ENCODE measurements at regions not wholly inside any gene's neighbourhood (a gene's known extent, or its start where the extent isn't known, plus 50 kb on each side); places are given as distances from the start of the nearest gene placed in this dataset.

GRCh38 chr2:67725731-67726130, 328.6 kb downstream of the ETAA1 start:
- Histone ChIP-seq H3K36me3 (replicated peaks in 1 of 2; ENCODE audit: control insufficient read depth in 2 of 2, insufficient read depth in 2 of 2, low read length in 2 of 2) (no peaks in the 10 kb centered on the region), H2BK12ac (ENCODE audit: low read length) (no peak overlapping the region), H3K23ac (ENCODE audit: low read depth, low read length, poor library complexity) (no peak overlapping the region), H3K9ac (ENCODE audit: low read depth, low read length, poor library complexity) (no peak overlapping the region), H3K18ac (ENCODE audit: low read length) (no peak overlapping the region), H3K14ac (ENCODE audit: low read length) (no peak overlapping the region), H3K4me1 (ENCODE audit: control insufficient read depth in 2 of 2, insufficient read depth in 1 of 2, low read depth in 1 of 2, low read length in 2 of 2) (peaks cover 0 to 15% of the 10 kb centered on the region in 2 donors), H3K4me3 (ENCODE audit: low read length in 2 of 2) (no peak overlapping the region), H3K4me2 (ENCODE audit: insufficient read depth, low read length, poor library complexity, severe bottlenecking) (no peak overlapping the region), H3K27ac (replicated peaks; ENCODE audit: low read length) (no peak overlapping the region), H4K91ac (ENCODE audit: low read depth, low read length, poor library complexity) (no peak overlapping the region), H2AK5ac (ENCODE audit: low read depth, low read length) (no peak overlapping the region), H3K4ac (ENCODE audit: low read length) (no peak overlapping the region), H2BK5ac (ENCODE audit: low read length) (no peak overlapping the region), H3K27me3 (ENCODE audit: control insufficient read depth in 3 of 3, insufficient read depth in 3 of 3, low read depth in 1 of 3, low read length in 3 of 3) (no peaks in the 10 kb centered on the region), H2BK120ac (ENCODE audit: low read depth, low read length) (no peak overlapping the region), H3K79me1 (ENCODE audit: low read depth, low read length) (no peaks in the 10 kb centered on the region), H2AFZ (ENCODE audit: low read length) (no peak overlapping the region), H2BK15ac (ENCODE audit: low read length) (no peak overlapping the region), H4K8ac (ENCODE audit: low read depth, low read length) (no peak overlapping the region), H3K9me3 (replicated peaks in 1 of 2; ENCODE audit: control insufficient read depth in 2 of 2, insufficient read depth in 1 of 2, low read depth in 1 of 2, low read length in 2 of 2) (no peaks in the 10 kb centered on the region)
- no CpG with 5 or more reads among the region's 1 CpG for whole genome bisulfite sequencing, 2 donors (ENCODE audit: extremely low coverage in 2 of 2, insufficient read length in 2 of 2, insufficient replicate concordance in 1 of 2)
- DNase-seq (ENCODE audit: low spot score) = no peak

- Histone ChIP-seq H2BK120ac (ENCODE audit: low read depth, low read length) (no peak overlapping the region), H2AFZ (ENCODE audit: low read length) (no peak overlapping the region), H3K4me3 (ENCODE audit: low read length in 2 of 2) (no peak overlapping the region), H3K4me2 (ENCODE audit: insufficient read depth, low read length, poor library complexity, severe bottlenecking) (no peak overlapping the region), H2AK5ac (ENCODE audit: low read depth, low read length) (no peak overlapping the region), H3K18ac (ENCODE audit: low read length) (no peak overlapping the region), H3K14ac (ENCODE audit: low read length) (no peak overlapping the region), H3K79me1 (ENCODE audit: low read depth, low read length) (no peaks in the 10 kb centered on the region), H3K27ac (replicated peaks; ENCODE audit: low read length) (no peak overlapping the region), H3K27me3 (ENCODE audit: control insufficient read depth in 3 of 3, insufficient read depth in 3 of 3, low read depth in 1 of 3, low read length in 3 of 3) (no peaks in the 10 kb centered on the region), H3K4me1 (ENCODE audit: control insufficient read depth in 2 of 2, insufficient read depth in 1 of 2, low read depth in 1 of 2, low read length in 2 of 2) (peaks cover 0 to 15% of the 10 kb centered on the region in 2 donors), H3K4ac (ENCODE audit: low read length) (no peak overlapping the region), H4K91ac (ENCODE audit: low read depth, low read length, poor library complexity) (no peak overlapping the region), H2BK12ac (ENCODE audit: low read length) (no peak overlapping the region), H3K9me3 (replicated peaks in 1 of 2; ENCODE audit: control insufficient read depth in 2 of 2, insufficient read depth in 1 of 2, low read depth in 1 of 2, low read length in 2 of 2) (no peaks in the 10 kb centered on the region), H2BK15ac (ENCODE audit: low read length) (no peak overlapping the region), H3K9ac (ENCODE audit: low read depth, low read length, poor library complexity) (no peak overlapping the region), H2BK5ac (ENCODE audit: low read length) (no peak overlapping the region), H4K8ac (ENCODE audit: low read depth, low read length) (no peak overlapping the region), H3K23ac (ENCODE audit: low read depth, low read length, poor library complexity) (no peak overlapping the region), H3K36me3 (replicated peaks in 1 of 2; ENCODE audit: control insufficient read depth in 2 of 2, insufficient read depth in 2 of 2, low read length in 2 of 2) (no peaks in the 10 kb centered on the region)
- WGBS, 2 donors (ENCODE audit: extremely low coverage in 2 of 2, insufficient read length in 2 of 2, insufficient replicate concordance in 1 of 2) = no CpG with 5 or more reads among the region's 4 CpGs
- DNase-seq (ENCODE audit: low spot score) = no peak
These were observed 329.3 kb downstream of the ETAA1 start for GRCh38 chr2:67726416-67726815.

- Histone ChIP-seq H4K91ac (ENCODE audit: low read depth, low read length, poor library complexity) (no peak overlapping the region), H3K14ac (ENCODE audit: low read length) (no peak overlapping the region)
These were observed 330.0 kb downstream of the ETAA1 start for GRCh38 chr2:67727131-67727530.

GRCh38 chr2:67727623-67728022, 330.5 kb downstream of the ETAA1 start:
- Histone ChIP-seq H4K8ac (ENCODE audit: low read depth, low read length) (no peak overlapping the region), H3K18ac (ENCODE audit: low read length) (no peak overlapping the region), H3K79me1 (ENCODE audit: low read depth, low read length) (no peaks in the 10 kb centered on the region), H2BK120ac (ENCODE audit: low read depth, low read length) (no peak overlapping the region), H3K27ac (replicated peaks; ENCODE audit: low read length) (no peak overlapping the region), H3K9me3 (replicated peaks in 1 of 2; ENCODE audit: control insufficient read depth in 2 of 2, insufficient read depth in 1 of 2, low read depth in 1 of 2, low read length in 2 of 2) (no peaks in the 10 kb centered on the region), H3K4ac (ENCODE audit: low read length) (no peak overlapping the region), H3K36me3 (replicated peaks in 1 of 2; ENCODE audit: control insufficient read depth in 2 of 2, insufficient read depth in 2 of 2, low read length in 2 of 2) (no peaks in the 10 kb centered on the region), H2BK15ac (ENCODE audit: low read length) (no peak overlapping the region), H2BK12ac (ENCODE audit: low read length) (no peak overlapping the region), H3K4me2 (ENCODE audit: insufficient read depth, low read length, poor library complexity, severe bottlenecking) (no peak overlapping the region), H3K23ac (ENCODE audit: low read depth, low read length, poor library complexity) (no peak overlapping the region), H2AK5ac (ENCODE audit: low read depth, low read length) (no peak overlapping the region), H2BK5ac (ENCODE audit: low read length) (no peak overlapping the region), H2AFZ (ENCODE audit: low read length) (no peak overlapping the region), H3K27me3 (ENCODE audit: control insufficient read depth in 3 of 3, insufficient read depth in 3 of 3, low read depth in 1 of 3, low read length in 3 of 3) (no peaks in the 10 kb centered on the region), H3K4me1 (ENCODE audit: control insufficient read depth in 2 of 2, insufficient read depth in 1 of 2, low read depth in 1 of 2, low read length in 2 of 2) (peaks cover 0 to 15% of the 10 kb centered on the region in 2 donors), H3K9ac (ENCODE audit: low read depth, low read length, poor library complexity) (no peak overlapping the region), H3K14ac (ENCODE audit: low read length) (no peak overlapping the region), H3K4me3 (ENCODE audit: low read length in 2 of 2) (no peak overlapping the region), H4K91ac (ENCODE audit: low read depth, low read length, poor library complexity) (no peak overlapping the region)
- DNase-seq (ENCODE audit: low spot score) = no peak
- no CpG with 5 or more reads among the region's 4 CpGs for WGBS, 2 donors (ENCODE audit: extremely low coverage in 2 of 2, insufficient read length in 2 of 2, insufficient replicate concordance in 1 of 2)

More at GRCh38 chr2:67727131-67727530, 330.0 kb downstream of the ETAA1 start:
- Histone ChIP-seq H2AFZ (ENCODE audit: low read length) (no peak overlapping the region), H3K18ac (ENCODE audit: low read length) (no peak overlapping the region), H3K27me3 (ENCODE audit: control insufficient read depth in 3 of 3, insufficient read depth in 3 of 3, low read depth in 1 of 3, low read length in 3 of 3) (no peaks in the 10 kb centered on the region), H3K4me1 (ENCODE audit: control insufficient read depth in 2 of 2, insufficient read depth in 1 of 2, low read depth in 1 of 2, low read length in 2 of 2) (peaks cover 0 to 15% of the 10 kb centered on the region in 2 donors), H3K27ac (replicated peaks; ENCODE audit: low read length) (no peak overlapping the region), H2BK12ac (ENCODE audit: low read length) (no peak overlapping the region), H4K8ac (ENCODE audit: low read depth, low read length) (no peak overlapping the region), H2AK5ac (ENCODE audit: low read depth, low read length) (no peak overlapping the region), H2BK120ac (ENCODE audit: low read depth, low read length) (no peak overlapping the region), H2BK15ac (ENCODE audit: low read length) (no peak overlapping the region), H3K4ac (ENCODE audit: low read length) (no peak overlapping the region), H2BK5ac (ENCODE audit: low read length) (no peak overlapping the region), H3K4me3 (ENCODE audit: low read length in 2 of 2) (no peak overlapping the region), H3K9ac (ENCODE audit: low read depth, low read length, poor library complexity) (no peak overlapping the region), H3K9me3 (replicated peaks in 1 of 2; ENCODE audit: control insufficient read depth in 2 of 2, insufficient read depth in 1 of 2, low read depth in 1 of 2, low read length in 2 of 2) (no peaks in the 10 kb centered on the region), H3K23ac (ENCODE audit: low read depth, low read length, poor library complexity) (no peak overlapping the region), H3K79me1 (ENCODE audit: low read depth, low read length) (no peaks in the 10 kb centered on the region), H3K36me3 (replicated peaks in 1 of 2; ENCODE audit: control insufficient read depth in 2 of 2, insufficient read depth in 2 of 2, low read length in 2 of 2) (no peaks in the 10 kb centered on the region), H3K4me2 (ENCODE audit: insufficient read depth, low read length, poor library complexity, severe bottlenecking) (no peak overlapping the region)
- DNase-seq (ENCODE audit: low spot score) = no peak
- WGBS, 2 donors (ENCODE audit: extremely low coverage in 2 of 2, insufficient read length in 2 of 2, insufficient replicate concordance in 1 of 2) = no CpG with 5 or more reads among the region's 9 CpGs
